HCT116 (cell line): ENCODE measurements at regions not wholly inside any gene's neighbourhood (a gene's known extent, or its start where the extent isn't known, plus 50 kb on each side); places are given as distances from the start of the nearest gene placed in this dataset.

Source experiments
- CEBPB ChIP-seq: IDR thresholded peaks from 2 replicates; pipeline ENCODE4 v1.6.1; 2012; ENCODE audit warnings: low read depth
- EGR1 ChIP-seq: IDR thresholded peaks from 2 replicates; pipeline ENCODE4 v1.6.1; 2012; ENCODE audit warnings: low read depth
- EZH2 ChIP-seq: fragments of 200-600 bp; sonication (generic); IDR thresholded peaks from 2 replicates; pipeline ENCODE4 v1.6.1; 2017; ENCODE audit warnings: antibody characterized with exemption, mixed run types
- EZH2phosphoT487 ChIP-seq: fragments of 200-600 bp; IDR thresholded peaks from 2 replicates; pipeline ENCODE4 v1.6.1; 2018; ENCODE audit warnings: antibody characterized with exemption, borderline replicate concordance
- MAX ChIP-seq: IDR thresholded peaks from 2 replicates; pipeline ENCODE4 v1.6.1; 2012
- SIN3A ChIP-seq: IDR thresholded peaks from 2 replicates; pipeline ENCODE4 v1.6.1; 2012; ENCODE audit warnings: low read depth
- TCF7L2 ChIP-seq: IDR thresholded peaks from 2 replicates; pipeline ENCODE4 v1.7.0; 2011; ENCODE audit warnings: borderline replicate concordance, inconsistent platforms; ENCODE audit not compliant: insufficient read depth, insufficient read length; ENCODE audit errors: extremely low read depth
- ZNF274 ChIP-seq: fragments of 200-500 bp; sonication (Bioruptor generic); IDR thresholded peaks from 2 replicates; pipeline ENCODE4 v1.6.1; 2014; ENCODE audit warnings: mild to moderate bottlenecking, low read depth, low read length, inconsistent platforms
- TF ChIP-seq, protein P1 (sequence below), 3 experiments: fragments of 200-600 bp in 1 of 3; sonication (generic) in 1 of 3; IDR thresholded peaks in 2 of 3; conservative IDR thresholded peaks in 1 of 3; 2 replicates each; pipeline ENCODE4 v1.5.1; 2012 to 2017; ENCODE audit warnings: low read depth in 2 of 3, low read length in 2 of 3, antibody characterized with exemption in 1 of 3, borderline replicate concordance in 1 of 3, control low read depth in 1 of 3, mild to moderate bottlenecking in 1 of 3, mixed read lengths in 1 of 3, mixed run types in 1 of 3, moderate library complexity in 1 of 3; ENCODE audit not compliant: insufficient read depth in 1 of 3

DNA sequence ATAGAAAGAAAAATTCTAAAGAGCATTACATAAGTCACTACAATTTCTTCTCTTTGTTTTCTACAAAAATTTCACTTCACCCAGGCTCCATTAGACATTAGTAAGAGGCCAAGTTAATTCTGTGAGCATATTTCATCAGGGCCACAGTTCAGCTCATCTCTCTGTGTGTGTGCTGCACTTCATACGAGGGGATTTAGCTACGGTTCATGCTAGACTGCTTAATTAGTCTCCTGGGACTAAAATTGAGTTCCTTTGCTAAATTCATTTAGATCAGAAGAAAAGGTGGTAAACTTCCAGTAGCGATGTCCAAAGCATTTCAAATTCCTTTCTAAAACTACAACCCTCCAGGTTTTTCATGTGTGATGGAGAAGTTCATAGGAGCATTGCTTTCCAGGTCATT is 83.1 kb upstream of the SETMAR start:
- TF ChIP-seq SIN3A (no peak), CEBPB (no peak), EZH2 (no peak), MAX (no peak), EZH2phosphoT487 (no peak), EGR1 (no peak), TCF7L2 (no peak), ZNF274 (no peak)
- TF ChIP-seq, protein P1, sequence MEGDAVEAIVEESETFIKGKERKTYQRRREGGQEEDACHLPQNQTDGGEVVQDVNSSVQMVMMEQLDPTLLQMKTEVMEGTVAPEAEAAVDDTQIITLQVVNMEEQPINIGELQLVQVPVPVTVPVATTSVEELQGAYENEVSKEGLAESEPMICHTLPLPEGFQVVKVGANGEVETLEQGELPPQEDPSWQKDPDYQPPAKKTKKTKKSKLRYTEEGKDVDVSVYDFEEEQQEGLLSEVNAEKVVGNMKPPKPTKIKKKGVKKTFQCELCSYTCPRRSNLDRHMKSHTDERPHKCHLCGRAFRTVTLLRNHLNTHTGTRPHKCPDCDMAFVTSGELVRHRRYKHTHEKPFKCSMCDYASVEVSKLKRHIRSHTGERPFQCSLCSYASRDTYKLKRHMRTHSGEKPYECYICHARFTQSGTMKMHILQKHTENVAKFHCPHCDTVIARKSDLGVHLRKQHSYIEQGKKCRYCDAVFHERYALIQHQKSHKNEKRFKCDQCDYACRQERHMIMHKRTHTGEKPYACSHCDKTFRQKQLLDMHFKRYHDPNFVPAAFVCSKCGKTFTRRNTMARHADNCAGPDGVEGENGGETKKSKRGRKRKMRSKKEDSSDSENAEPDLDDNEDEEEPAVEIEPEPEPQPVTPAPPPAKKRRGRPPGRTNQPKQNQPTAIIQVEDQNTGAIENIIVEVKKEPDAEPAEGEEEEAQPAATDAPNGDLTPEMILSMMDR (IDR thresholded peaks at IDR 0.05 in 2 of 3, conservative IDR thresholded peaks at IDR 0.05 in 1 of 3; ENCODE audit: borderline replicate concordance in 1 of 3, insufficient read depth in 1 of 3, low read depth in 2 of 3, low read length in 2 of 3), result no peak
